Left lung (tissue), 4 donors: ENCODE measurements at regions not wholly inside any gene's neighbourhood (a gene's known extent, or its start where the extent isn't known, plus 50 kb on each side); places are given as distances from the start of the nearest gene placed in this dataset.

ENCODE experiments used
- ATAC-seq: fragments of 200-7000 bp; cut with Tn5 transposase; one replicate; pipeline ENCODE4 v1.9.1; 2020; ENCODE audit warnings: moderate library complexity
- DNase-seq, 4 donors: peaks; one replicate each; pipeline ENCODE4 v3.0.0-alpha.2; 2013 to 2020
- H3K27ac ChIP-seq, 2 donors: fragments of 200-600 bp; sonication (generic) in 1 of 2; one replicate each; pipeline versions ENCODE4 v1.5.0 to v1.8.0; 2020 to 2021
- H3K27me3 ChIP-seq, 2 donors: fragments of 200-600 bp; sonication (generic) in 1 of 2; one replicate each; pipeline versions ENCODE4 v1.5.0 to v1.8.0; 2020 to 2021
- H3K36me3 ChIP-seq, 2 donors: fragments of 200-600 bp; sonication (generic) in 1 of 2; one replicate each; pipeline versions ENCODE4 v1.5.0 to v1.8.0; 2020 to 2021
- H3K4me1 ChIP-seq, 2 donors: fragments of 200-600 bp; one replicate each; pipeline ENCODE4 v1.8.0; 2021
- H3K4me3 ChIP-seq, 2 donors: fragments of 200-600 bp; sonication (generic) in 1 of 2; one replicate each; pipeline versions ENCODE4 v1.5.0 to v1.8.0; 2020 to 2021; ENCODE audit warnings: mild to moderate bottlenecking in 1 of 2
- H3K9me3 ChIP-seq, 2 donors: fragments of 200-600 bp; sonication (generic) in 1 of 2; one replicate each; pipeline versions ENCODE4 v1.5.0 to v1.8.0; 2020 to 2021
- intact Hi-C, 2 donors: fragments of 100-400 bp; cut with DNase I; formaldehyde crosslinking; loops; one replicate each; pipeline versions ENCODE4 v1.11.2 to v1.14.2; 2022
- TF ChIP-seq, protein P1 (sequence below), 2 donors: fragments of 200-600 bp; sonication (generic) in 1 of 2; IDR thresholded peaks; one replicate each; pipeline versions ENCODE4 v1.5.0 to v1.8.0; 2021; ENCODE audit warnings: antibody characterized with exemption in 2 of 2
- donor health status: DM: no; HTN: yes; CAD: no.
- donor health status: DM: no; HTN: no; CAD: no.

DNA sequence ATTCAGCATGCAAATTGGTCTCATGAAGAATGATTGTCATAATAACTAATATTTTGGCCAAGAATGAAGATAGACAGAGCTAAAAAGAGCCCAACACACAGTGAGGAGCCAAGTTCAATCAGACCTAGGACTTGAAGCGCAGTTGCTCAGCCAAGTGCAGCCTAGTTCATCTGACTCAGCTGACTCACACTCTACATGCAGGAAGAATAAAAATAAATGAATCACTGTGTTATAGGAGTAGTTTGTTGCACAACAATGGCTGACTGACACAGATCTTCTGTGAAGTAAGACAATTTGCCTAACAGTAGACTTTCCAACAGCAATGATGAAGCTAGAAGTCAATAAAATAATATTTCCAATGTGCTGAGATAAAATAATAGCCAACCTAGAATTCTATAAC lies 261.5 kb downstream of the CEMIP2 start:
- Histone ChIP-seq H3K9me3 (no peaks in the 10 kb centered on the region), H3K27ac (no peak overlapping the region), H3K36me3 (no peaks in the 10 kb centered on the region), H3K4me3 (no peak overlapping the region), H3K27me3 (no peaks in the 10 kb centered on the region), H3K4me1 (no peaks in the 10 kb centered on the region)
- TF ChIP-seq, protein P1, sequence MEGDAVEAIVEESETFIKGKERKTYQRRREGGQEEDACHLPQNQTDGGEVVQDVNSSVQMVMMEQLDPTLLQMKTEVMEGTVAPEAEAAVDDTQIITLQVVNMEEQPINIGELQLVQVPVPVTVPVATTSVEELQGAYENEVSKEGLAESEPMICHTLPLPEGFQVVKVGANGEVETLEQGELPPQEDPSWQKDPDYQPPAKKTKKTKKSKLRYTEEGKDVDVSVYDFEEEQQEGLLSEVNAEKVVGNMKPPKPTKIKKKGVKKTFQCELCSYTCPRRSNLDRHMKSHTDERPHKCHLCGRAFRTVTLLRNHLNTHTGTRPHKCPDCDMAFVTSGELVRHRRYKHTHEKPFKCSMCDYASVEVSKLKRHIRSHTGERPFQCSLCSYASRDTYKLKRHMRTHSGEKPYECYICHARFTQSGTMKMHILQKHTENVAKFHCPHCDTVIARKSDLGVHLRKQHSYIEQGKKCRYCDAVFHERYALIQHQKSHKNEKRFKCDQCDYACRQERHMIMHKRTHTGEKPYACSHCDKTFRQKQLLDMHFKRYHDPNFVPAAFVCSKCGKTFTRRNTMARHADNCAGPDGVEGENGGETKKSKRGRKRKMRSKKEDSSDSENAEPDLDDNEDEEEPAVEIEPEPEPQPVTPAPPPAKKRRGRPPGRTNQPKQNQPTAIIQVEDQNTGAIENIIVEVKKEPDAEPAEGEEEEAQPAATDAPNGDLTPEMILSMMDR (IDR thresholded peaks at IDR 0.05) = no peak
- intact Hi-C loops = no loop called here
- ATAC-seq (peak; percentile 57), DNase-seq (no peak)

DNA sequence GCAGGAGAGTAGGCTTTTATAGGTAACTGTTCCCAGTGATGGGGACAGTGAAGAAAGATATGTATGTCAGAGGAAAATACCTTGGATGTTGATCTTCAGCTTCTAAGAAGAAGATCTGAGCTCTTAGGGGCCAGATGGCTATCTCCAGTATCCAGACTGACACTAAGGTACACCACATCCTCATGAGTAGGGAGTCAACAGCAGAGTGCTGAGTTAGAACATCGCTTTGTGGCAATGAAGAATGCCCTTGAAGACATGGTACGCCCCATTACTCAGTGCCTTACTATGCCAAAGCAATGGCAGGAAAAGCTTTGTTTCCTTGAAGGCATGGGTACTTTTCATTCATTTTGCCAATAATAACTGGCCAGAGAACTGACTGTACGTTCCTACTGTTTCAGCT lies 263.7 kb downstream of the CEMIP2 start:
- intact Hi-C loops = no loop called here
- Histone ChIP-seq H3K27ac (no peak overlapping the region), H3K27me3 (no peaks in the 10 kb centered on the region), H3K4me1 (no peaks in the 10 kb centered on the region), H3K36me3 (no peaks in the 10 kb centered on the region), H3K4me3 (no peak overlapping the region), H3K9me3 (no peaks in the 10 kb centered on the region)
- no peak for ATAC-seq
- no peak for DNase-seq
- TF ChIP-seq, protein P1 (IDR thresholded peaks at IDR 0.05) = no peak

DNA sequence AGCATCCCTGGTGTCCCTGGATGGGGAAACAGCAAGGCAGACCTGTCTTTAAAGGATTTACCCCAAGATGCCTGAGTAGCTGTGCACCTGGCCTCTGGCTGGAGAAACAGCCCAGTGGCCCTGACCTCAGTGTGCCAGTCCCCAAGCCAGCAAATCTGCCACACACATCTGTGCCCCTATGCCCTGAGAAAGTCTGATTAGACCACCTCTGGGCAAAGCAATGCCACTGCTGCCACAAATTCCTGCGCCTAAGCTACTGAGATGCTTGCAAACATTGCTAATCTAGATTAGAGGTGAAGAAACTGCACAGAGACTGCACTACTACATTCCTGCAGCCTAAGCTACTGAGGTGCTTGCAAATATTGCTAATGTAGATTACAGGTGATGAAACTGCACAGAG lies 269.6 kb downstream of the CEMIP2 start:
- TF ChIP-seq, protein P1 (IDR thresholded peaks at IDR 0.05) = no peak
- intact Hi-C loops = no loop called here
- Histone ChIP-seq H3K9me3 (peaks cover 0 to 9% of the 10 kb centered on the region in 2 donors), H3K27me3 (no peaks in the 10 kb centered on the region), H3K4me1 (no peaks in the 10 kb centered on the region), H3K4me3 (no peak overlapping the region), H3K36me3 (no peaks in the 10 kb centered on the region), H3K27ac (no peak overlapping the region)
- DNase-seq = no peak
- ATAC-seq = no peak

DNA sequence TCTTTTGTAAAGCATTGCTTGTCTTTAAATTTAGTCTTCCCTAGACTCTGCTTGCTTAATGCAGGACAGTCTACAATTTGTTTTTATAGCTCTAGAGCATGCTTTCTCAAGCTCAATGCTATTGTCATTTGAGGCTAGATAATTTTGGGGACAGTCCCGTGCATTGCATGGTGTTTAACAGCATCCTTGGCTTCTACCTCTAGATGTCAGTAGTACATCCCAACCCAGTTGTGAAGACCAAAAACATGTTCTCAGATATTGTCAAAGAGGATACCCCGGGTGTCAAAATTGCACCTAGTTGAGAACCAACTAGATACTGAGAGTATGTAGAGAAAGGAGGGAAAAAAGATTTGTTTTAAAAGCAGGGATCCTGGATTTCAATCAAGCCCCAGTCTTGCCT lies 277.5 kb downstream of the CEMIP2 start:
- no peaks in the 10 kb centered on the region for H3K4me1 ChIP-seq
- H3K9me3 ChIP-seq = no peaks in the 10 kb centered on the region
- H3K36me3 ChIP-seq = no peaks in the 10 kb centered on the region
- no peak overlapping the region for H3K4me3 ChIP-seq
- TF ChIP-seq, protein P1 (IDR thresholded peaks at IDR 0.05) = no peak
- H3K27me3 ChIP-seq = no peaks in the 10 kb centered on the region
- no peak overlapping the region for H3K27ac ChIP-seq
- intact Hi-C loops = no loop called here
- ATAC-seq (no peak), DNase-seq (peak in 1 of 4 donors; percentile 2)

DNA sequence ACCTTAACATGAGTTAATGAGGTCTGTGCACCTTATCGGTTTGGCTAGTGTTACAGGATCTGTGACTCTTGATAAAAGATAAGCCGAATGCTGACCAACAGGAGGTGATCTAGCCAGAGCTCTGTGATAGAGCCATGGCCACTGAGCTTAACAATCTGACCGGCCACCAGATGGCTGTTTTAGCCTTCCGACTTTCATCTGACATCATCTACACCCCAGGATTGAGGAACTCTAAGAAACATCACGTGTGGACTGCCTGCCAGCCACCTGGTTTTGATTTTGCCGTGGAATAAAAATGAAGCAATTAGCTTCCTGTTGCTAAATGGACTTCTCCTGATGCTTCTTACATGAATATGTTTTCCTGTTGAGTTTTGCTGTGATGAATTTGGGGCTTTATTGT lies 281.3 kb downstream of the CEMIP2 start:
- ATAC-seq = no peak

More for the DNA sequence above, 281.3 kb downstream of the CEMIP2 start:
- Histone ChIP-seq H3K27me3 (no peaks in the 10 kb centered on the region), H3K27ac (no peak overlapping the region), H3K4me1 (no peaks in the 10 kb centered on the region), H3K4me3 (no peak overlapping the region), H3K9me3 (no peaks in the 10 kb centered on the region), H3K36me3 (no peaks in the 10 kb centered on the region)
- no peak for DNase-seq
- intact Hi-C loops = no loop called here
- TF ChIP-seq, protein P1 (IDR thresholded peaks at IDR 0.05) = no peak
